HepG2 (cell line): ENCODE measurements at regions not wholly inside any gene's neighbourhood (a gene's known extent, or its start where the extent isn't known, plus 50 kb on each side); places are given as distances from the start of the nearest gene placed in this dataset.

Experiments
- BORCS8-MEF2B ChIP-seq: sonication (generic); formaldehyde crosslinking; IDR thresholded peaks from 2 replicates; pipeline ENCODE4 v1.8.0; 2022; ENCODE audit warnings: mild to moderate bottlenecking, missing genetic modification reagents
- E2F1 ChIP-seq: sonication (generic); formaldehyde crosslinking; IDR thresholded peaks from 2 replicates; pipeline ENCODE4 v1.5.0; 2020; ENCODE audit warnings: missing genetic modification reagents
- EZH2 ChIP-seq: conservative IDR thresholded peaks from 2 replicates; pipeline ENCODE4 v1.6.1; 2012; ENCODE audit warnings: mild to moderate bottlenecking, low read depth, low read length, moderate library complexity
- FUBP1 ChIP-seq: sonication (generic); formaldehyde crosslinking; IDR thresholded peaks from 2 replicates; pipeline ENCODE4 v1.5.1; 2020; ENCODE audit warnings: missing genetic modification reagents, mild to moderate bottlenecking, borderline replicate concordance
- HDAC1 ChIP-seq: sonication (generic); formaldehyde crosslinking; IDR thresholded peaks from 2 replicates; pipeline ENCODE4 v1.5.1; 2020; ENCODE audit warnings: mild to moderate bottlenecking, missing genetic modification reagents
- NFKB2 ChIP-seq: sonication (generic); formaldehyde crosslinking; IDR thresholded peaks from 2 replicates; pipeline ENCODE4 v1.4.0; 2020; ENCODE audit warnings: missing genetic modification reagents, borderline replicate concordance
- POLR2AphosphoS5 ChIP-seq: IDR thresholded peaks from 2 replicates; pipeline ENCODE4 v1.6.1; 2012; ENCODE audit warnings: low read depth, low read length
- RXRA ChIP-seq: sonication (generic); formaldehyde crosslinking; IDR thresholded peaks from 2 replicates; pipeline ENCODE4 v1.5.1; 2020; ENCODE audit warnings: missing genetic modification reagents
- SMC3 ChIP-seq: IDR thresholded peaks from 2 replicates; pipeline ENCODE4 v1.6.1; 2011; ENCODE audit warnings: low read length, improper control_type of control experiment
- THAP7 ChIP-seq: sonication (generic); formaldehyde crosslinking; IDR thresholded peaks from 2 replicates; pipeline ENCODE4 v1.8.1; 2023; ENCODE audit warnings: mild to moderate bottlenecking, missing genetic modification reagents
- UBTF ChIP-seq: sonication (generic); formaldehyde crosslinking; IDR thresholded peaks from 2 replicates; pipeline ENCODE4 v1.4.0; 2020; ENCODE audit warnings: mild to moderate bottlenecking, missing genetic modification reagents
- TF ChIP-seq, protein P1 (sequence below): sonication (generic); formaldehyde crosslinking; IDR thresholded peaks from 2 replicates; pipeline ENCODE4 v1.5.0; 2020; ENCODE audit warnings: mild to moderate bottlenecking, missing genetic modification reagents, moderate library complexity

DNA sequence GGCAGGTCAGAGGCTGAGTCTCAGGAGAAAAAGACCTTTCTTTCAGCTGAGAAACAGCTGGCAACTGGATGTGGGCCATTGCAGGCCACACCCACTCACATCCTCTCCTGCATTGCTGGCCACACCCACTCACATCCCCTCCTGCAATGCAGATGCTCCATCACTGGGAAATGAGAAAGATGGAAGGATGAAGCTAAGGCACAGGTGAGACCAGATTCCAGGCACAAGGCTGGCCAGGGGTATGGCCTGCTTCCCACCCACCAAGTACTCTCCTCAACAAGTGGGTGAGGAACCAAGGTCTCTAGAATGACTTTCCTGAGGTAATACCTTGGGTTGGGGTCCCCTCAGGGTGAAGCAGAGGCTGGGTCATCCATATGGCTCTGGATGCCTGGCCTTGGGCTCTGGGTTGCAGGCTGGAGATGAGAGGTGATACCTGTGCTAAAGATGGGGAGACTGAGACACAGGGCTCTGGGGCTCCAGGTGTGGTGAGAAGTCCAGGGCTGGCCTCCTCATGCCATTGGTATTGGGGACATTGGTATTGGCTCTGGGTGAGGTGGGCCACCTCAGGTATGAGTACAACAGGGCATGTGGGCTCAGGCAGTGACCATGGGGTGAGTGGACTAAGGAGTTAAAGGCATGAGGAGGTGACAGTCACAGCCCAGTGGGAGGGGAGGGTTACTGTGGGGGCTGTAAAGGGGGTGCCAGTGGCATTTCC, 1726.8 kb downstream of the TP53TG3F start:
- no peak for TF ChIP-seq UBTF (CRISPR knock-in tag)
- no peak for TF ChIP-seq THAP7 (CRISPR knock-in tag)
- TF ChIP-seq POLR2AphosphoS5: no peak
- no peak for TF ChIP-seq HDAC1 (CRISPR knock-in tag)
- no peak for TF ChIP-seq NFKB2 (CRISPR knock-in tag)
- no peak for TF ChIP-seq SMC3
- no peak for TF ChIP-seq FUBP1 (CRISPR knock-in tag)
- no peak for TF ChIP-seq RXRA (CRISPR knock-in tag)
- no peak for TF ChIP-seq BORCS8-MEF2B
- TF ChIP-seq, protein P1, sequence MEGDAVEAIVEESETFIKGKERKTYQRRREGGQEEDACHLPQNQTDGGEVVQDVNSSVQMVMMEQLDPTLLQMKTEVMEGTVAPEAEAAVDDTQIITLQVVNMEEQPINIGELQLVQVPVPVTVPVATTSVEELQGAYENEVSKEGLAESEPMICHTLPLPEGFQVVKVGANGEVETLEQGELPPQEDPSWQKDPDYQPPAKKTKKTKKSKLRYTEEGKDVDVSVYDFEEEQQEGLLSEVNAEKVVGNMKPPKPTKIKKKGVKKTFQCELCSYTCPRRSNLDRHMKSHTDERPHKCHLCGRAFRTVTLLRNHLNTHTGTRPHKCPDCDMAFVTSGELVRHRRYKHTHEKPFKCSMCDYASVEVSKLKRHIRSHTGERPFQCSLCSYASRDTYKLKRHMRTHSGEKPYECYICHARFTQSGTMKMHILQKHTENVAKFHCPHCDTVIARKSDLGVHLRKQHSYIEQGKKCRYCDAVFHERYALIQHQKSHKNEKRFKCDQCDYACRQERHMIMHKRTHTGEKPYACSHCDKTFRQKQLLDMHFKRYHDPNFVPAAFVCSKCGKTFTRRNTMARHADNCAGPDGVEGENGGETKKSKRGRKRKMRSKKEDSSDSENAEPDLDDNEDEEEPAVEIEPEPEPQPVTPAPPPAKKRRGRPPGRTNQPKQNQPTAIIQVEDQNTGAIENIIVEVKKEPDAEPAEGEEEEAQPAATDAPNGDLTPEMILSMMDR (CRISPR knock-in tag): no peak
- no peak for TF ChIP-seq E2F1
- TF ChIP-seq EZH2: no peak
